ENCODE measurements at regions not wholly inside any gene's neighbourhood (a gene's known extent, or its start where the extent isn't known, plus 50 kb on each side); places are given as distances from the start of the nearest gene placed in this dataset.

- TF ChIP-seq YY1 (IDR thresholded peaks at IDR 0.05; ENCODE audit: insufficient read depth, insufficient read length): no peak
- TF ChIP-seq ZNF274 (IDR thresholded peaks at IDR 0.05; ENCODE audit: low read depth, low read length): no peak
- no peak for TF ChIP-seq SUZ12 (IDR thresholded peaks at IDR 0.05; ENCODE audit: extremely low read depth, insufficient read depth, insufficient read length)
Measured at GRCh38 chr2:173571887-173572680, 217.4 kb downstream of the CDCA7 start.
